ENCODE measurements at regions not wholly inside any gene's neighbourhood (a gene's known extent, or its start where the extent isn't known, plus 50 kb on each side); places are given as distances from the start of the nearest gene placed in this dataset.

- no peaks in the 10 kb centered on the region for H3K27me3 ChIP-seq (replicated peaks)
- no peak overlapping the region for H3K4me3 ChIP-seq (ENCODE audit: low read depth, low read length)
- no peak overlapping the region for H3K27ac ChIP-seq
- in situ Hi-C loops (cut with HindIII; ENCODE audit: low pct_ligation_motif_present, low sequenced_read_pairs), result no loop called here
- TF ChIP-seq CTCF (IDR thresholded peaks at IDR 0.05; ENCODE audit: low read depth, low read length, missing control alignments), result no peak
- DNase-seq, result no peak
- H3K36me3 ChIP-seq (replicated peaks), result no peaks in the 10 kb centered on the region
Observed at GRCh38 chr6:92008757-92009502, 1410.4 kb downstream of the EPHA7 start.

GRCh38 chr6:92000112-92000511, 1413.2 kb upstream of the MAP3K7 start:
- no peak for TF ChIP-seq CTCF (IDR thresholded peaks at IDR 0.05; ENCODE audit: low read depth, low read length, missing control alignments)
- in situ Hi-C loops (cut with HindIII; ENCODE audit: low pct_ligation_motif_present, low sequenced_read_pairs), result no loop called here
- DNase-seq, result no peak
- Histone ChIP-seq H3K36me3 (replicated peaks) (no peaks in the 10 kb centered on the region), H3K27me3 (replicated peaks) (no peaks in the 10 kb centered on the region), H3K4me3 (ENCODE audit: low read depth, low read length) (no peak overlapping the region), H3K27ac (no peak overlapping the region)

- in situ Hi-C loops (cut with HindIII; ENCODE audit: low pct_ligation_motif_present, low sequenced_read_pairs), result no loop called here
- no peak overlapping the region for H3K4me3 ChIP-seq (ENCODE audit: low read depth, low read length)
- H3K27ac ChIP-seq, result no peak overlapping the region
- no peak for DNase-seq
- no peak for TF ChIP-seq CTCF (IDR thresholded peaks at IDR 0.05; ENCODE audit: low read depth, low read length, missing control alignments)
- H3K36me3 ChIP-seq (replicated peaks), result no peaks in the 10 kb centered on the region
- H3K27me3 ChIP-seq (replicated peaks), result no peaks in the 10 kb centered on the region
Observed at GRCh38 chr6:91994787-91995186, 1407.9 kb upstream of the MAP3K7 start.

- Histone ChIP-seq H3K36me3 (replicated peaks) (no peaks in the 10 kb centered on the region), H3K4me3 (ENCODE audit: low read depth, low read length) (no peak overlapping the region), H3K27ac (no peak overlapping the region), H3K27me3 (replicated peaks) (no peaks in the 10 kb centered on the region)
- TF ChIP-seq CTCF (IDR thresholded peaks at IDR 0.05; ENCODE audit: low read depth, low read length, missing control alignments), result no peak
- in situ Hi-C loops (cut with HindIII; ENCODE audit: low pct_ligation_motif_present, low sequenced_read_pairs), result no loop called here
- DNase-seq, result no peak
Observed at GRCh38 chr6:91982559-91982958, 1395.7 kb upstream of the MAP3K7 start.

- H3K27ac ChIP-seq, result no peak overlapping the region
- TF ChIP-seq CTCF (IDR thresholded peaks at IDR 0.05; ENCODE audit: low read depth, low read length, missing control alignments), result no peak
- no peak overlapping the region for H3K4me3 ChIP-seq (ENCODE audit: low read depth, low read length)
- no peak for DNase-seq
- in situ Hi-C loops (cut with HindIII; ENCODE audit: low pct_ligation_motif_present, low sequenced_read_pairs), result no loop called here
- H3K27me3 ChIP-seq (replicated peaks), result no peaks in the 10 kb centered on the region
- no peaks in the 10 kb centered on the region for H3K36me3 ChIP-seq (replicated peaks)
Observed at GRCh38 chr6:91976797-91977196, 1389.9 kb upstream of the MAP3K7 start.

GRCh38 chr6:91970700-91971099, 1383.8 kb upstream of the MAP3K7 start:
- in situ Hi-C loops (cut with HindIII; ENCODE audit: low pct_ligation_motif_present, low sequenced_read_pairs), result no loop called here
- DNase-seq, result no peak
- no peaks in the 10 kb centered on the region for H3K36me3 ChIP-seq (replicated peaks)
- H3K4me3 ChIP-seq (ENCODE audit: low read depth, low read length), result no peak overlapping the region
- H3K27me3 ChIP-seq (replicated peaks), result no peaks in the 10 kb centered on the region
- TF ChIP-seq CTCF (IDR thresholded peaks at IDR 0.05; ENCODE audit: low read depth, low read length, missing control alignments), result no peak
- H3K27ac ChIP-seq, result no peak overlapping the region

Data from brain microvascular endothelial cell (primary cell).